ENCODE measurements at regions not wholly inside any gene's neighbourhood (a gene's known extent, or its start where the extent isn't known, plus 50 kb on each side); places are given as distances from the start of the nearest gene placed in this dataset.

DNA sequence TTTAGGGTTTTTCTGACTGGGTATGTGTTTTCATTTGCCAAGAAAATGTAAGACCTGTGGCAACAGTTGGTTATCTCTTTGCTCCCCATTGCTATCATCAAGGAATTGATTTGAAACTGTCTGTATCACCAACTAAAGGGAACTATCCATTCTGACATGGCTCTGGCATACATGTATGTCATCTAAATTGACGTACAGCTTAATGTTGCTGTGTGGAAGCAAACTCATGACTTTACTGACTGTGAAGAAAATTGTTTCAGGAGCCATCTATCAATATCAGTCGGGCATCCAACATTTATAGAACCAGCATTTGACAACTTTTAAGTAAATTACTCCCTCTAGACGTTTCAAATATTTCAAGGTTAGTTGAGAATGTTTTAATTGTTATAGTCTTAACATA is 555.8 kb upstream of the EPHA7 start:
- DNase-seq (ENCODE audit: low read depth): no peak
- no peak overlapping the region for H3K4me3 ChIP-seq (ENCODE audit: low read depth, low read length)
- TF ChIP-seq, protein P1, sequence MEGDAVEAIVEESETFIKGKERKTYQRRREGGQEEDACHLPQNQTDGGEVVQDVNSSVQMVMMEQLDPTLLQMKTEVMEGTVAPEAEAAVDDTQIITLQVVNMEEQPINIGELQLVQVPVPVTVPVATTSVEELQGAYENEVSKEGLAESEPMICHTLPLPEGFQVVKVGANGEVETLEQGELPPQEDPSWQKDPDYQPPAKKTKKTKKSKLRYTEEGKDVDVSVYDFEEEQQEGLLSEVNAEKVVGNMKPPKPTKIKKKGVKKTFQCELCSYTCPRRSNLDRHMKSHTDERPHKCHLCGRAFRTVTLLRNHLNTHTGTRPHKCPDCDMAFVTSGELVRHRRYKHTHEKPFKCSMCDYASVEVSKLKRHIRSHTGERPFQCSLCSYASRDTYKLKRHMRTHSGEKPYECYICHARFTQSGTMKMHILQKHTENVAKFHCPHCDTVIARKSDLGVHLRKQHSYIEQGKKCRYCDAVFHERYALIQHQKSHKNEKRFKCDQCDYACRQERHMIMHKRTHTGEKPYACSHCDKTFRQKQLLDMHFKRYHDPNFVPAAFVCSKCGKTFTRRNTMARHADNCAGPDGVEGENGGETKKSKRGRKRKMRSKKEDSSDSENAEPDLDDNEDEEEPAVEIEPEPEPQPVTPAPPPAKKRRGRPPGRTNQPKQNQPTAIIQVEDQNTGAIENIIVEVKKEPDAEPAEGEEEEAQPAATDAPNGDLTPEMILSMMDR (IDR thresholded peaks at IDR 0.05; ENCODE audit: insufficient read depth, low read length, poor library complexity, severe bottlenecking): no peak
- H3K27me3 ChIP-seq (ENCODE audit: control insufficient read depth, insufficient read depth, low read length): no peaks in the 10 kb centered on the region
- no peaks in the 10 kb centered on the region for H3K36me3 ChIP-seq (ENCODE audit: control insufficient read depth, insufficient read depth, low read length)

DNA sequence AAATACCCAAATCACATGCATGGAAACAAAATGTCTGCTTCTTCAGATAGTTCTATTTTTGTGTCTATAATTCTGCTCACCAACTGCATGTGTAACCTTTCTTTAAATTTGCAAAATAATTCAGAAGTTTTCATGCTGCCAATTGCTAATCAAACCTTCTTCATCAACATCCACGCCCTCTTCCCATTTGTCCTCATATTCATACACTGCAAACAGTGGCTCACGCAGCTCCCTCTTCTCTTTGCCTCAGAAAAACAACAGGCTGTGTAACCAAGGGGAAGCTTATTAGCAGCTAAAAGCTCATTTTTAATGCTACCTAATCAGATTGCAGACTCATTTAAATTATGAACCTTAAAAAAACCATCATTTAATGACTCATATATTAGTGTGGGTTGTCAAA is 555.0 kb upstream of the EPHA7 start:
- DNase-seq (ENCODE audit: low read depth): no peak
- Histone ChIP-seq H3K36me3 (ENCODE audit: control insufficient read depth, insufficient read depth, low read length) (no peaks in the 10 kb centered on the region), H3K27me3 (ENCODE audit: control insufficient read depth, insufficient read depth, low read length) (no peaks in the 10 kb centered on the region), H3K4me3 (ENCODE audit: low read depth, low read length) (no peak overlapping the region)
- TF ChIP-seq, protein P1 (IDR thresholded peaks at IDR 0.05; ENCODE audit: insufficient read depth, low read length, poor library complexity, severe bottlenecking): no peak

GRCh38 chr6:93972791-93973190 is 553.4 kb upstream of the EPHA7 start:
- Histone ChIP-seq H3K27me3 (ENCODE audit: control insufficient read depth, insufficient read depth, low read length) (no peaks in the 10 kb centered on the region), H3K4me3 (ENCODE audit: low read depth, low read length) (no peak overlapping the region), H3K36me3 (ENCODE audit: control insufficient read depth, insufficient read depth, low read length) (no peaks in the 10 kb centered on the region)
- TF ChIP-seq, protein P1 (IDR thresholded peaks at IDR 0.05; ENCODE audit: insufficient read depth, low read length, poor library complexity, severe bottlenecking): no peak
- no peak for DNase-seq (ENCODE audit: low read depth)

GRCh38 chr6:93970684-93971083 is 551.3 kb upstream of the EPHA7 start:
- no peak overlapping the region for H3K4me3 ChIP-seq (ENCODE audit: low read depth, low read length)
- no peaks in the 10 kb centered on the region for H3K27me3 ChIP-seq (ENCODE audit: control insufficient read depth, insufficient read depth, low read length)
- TF ChIP-seq, protein P1 (IDR thresholded peaks at IDR 0.05; ENCODE audit: insufficient read depth, low read length, poor library complexity, severe bottlenecking): no peak
- no peak for DNase-seq (ENCODE audit: low read depth)
- H3K36me3 ChIP-seq (ENCODE audit: control insufficient read depth, insufficient read depth, low read length): no peaks in the 10 kb centered on the region

DNA sequence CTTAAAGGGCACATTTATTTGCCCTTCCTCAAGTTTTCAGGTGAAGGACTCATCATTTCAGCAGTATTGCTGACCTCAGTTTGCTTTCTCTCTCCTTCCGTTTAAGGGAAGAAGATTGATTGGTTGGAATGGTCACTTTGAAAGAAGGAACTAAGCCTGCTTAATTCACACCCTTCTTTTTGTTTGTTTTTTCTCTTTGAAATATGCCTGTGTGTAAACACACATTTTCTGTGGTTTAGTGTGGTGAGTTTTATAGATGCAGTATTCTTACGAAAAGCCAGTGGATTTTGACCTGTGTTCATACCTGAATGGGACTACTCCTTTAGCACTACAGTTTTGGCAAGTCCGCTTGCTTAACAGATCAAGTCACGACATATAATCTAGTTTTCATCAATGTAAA is 548.8 kb upstream of the EPHA7 start:
- no peaks in the 10 kb centered on the region for H3K27me3 ChIP-seq (ENCODE audit: control insufficient read depth, insufficient read depth, low read length)
- H3K4me3 ChIP-seq (ENCODE audit: low read depth, low read length): no peak overlapping the region
- no peak for DNase-seq (ENCODE audit: low read depth)
- H3K36me3 ChIP-seq (ENCODE audit: control insufficient read depth, insufficient read depth, low read length): no peaks in the 10 kb centered on the region
- TF ChIP-seq, protein P1 (IDR thresholded peaks at IDR 0.05; ENCODE audit: insufficient read depth, low read length, poor library complexity, severe bottlenecking): no peak

GRCh38 chr6:93964926-93965325 is 545.6 kb upstream of the EPHA7 start:
- TF ChIP-seq, protein P1 (IDR thresholded peaks at IDR 0.05; ENCODE audit: insufficient read depth, low read length, poor library complexity, severe bottlenecking): no peak
- Histone ChIP-seq H3K36me3 (ENCODE audit: control insufficient read depth, insufficient read depth, low read length) (no peaks in the 10 kb centered on the region), H3K27me3 (ENCODE audit: control insufficient read depth, insufficient read depth, low read length) (no peaks in the 10 kb centered on the region), H3K4me3 (ENCODE audit: low read depth, low read length) (no peak overlapping the region)
- DNase-seq (ENCODE audit: low read depth): no peak

Measured in kidney epithelial cell (primary cell).